IMR-90 (cell line): ENCODE measurements at regions not wholly inside any gene's neighbourhood (a gene's known extent, or its start where the extent isn't known, plus 50 kb on each side); places are given as distances from the start of the nearest gene placed in this dataset.

Source experiments
- ATAC-seq: fragments of 200-7000 bp; cut with Tn5 transposase; 2 replicates; pipeline ENCODE4 v1.9.1; 2020; ENCODE audit warnings: low read depth, mild to moderate bottlenecking, moderate library complexity
- BruUV-seq: library from RNA; stranded (reverse); fragments of 400-500 nt; replicated peaks from 2 replicates; lab custom pipeline; 2021; lab: Mats Ljungman, UMichigan
- CTCF ChIA-PET: fragments of 300-600 bp; formaldehyde crosslinking; extraction: SDS; loops from one replicate; lab custom pipeline; 2021; ENCODE audit warnings: antibody characterized with exemption; lab: Yijun Ruan, JAX
- POLR2A ChIA-PET: fragments of 300-600 bp; sonication (Branson Sonifier 250); formaldehyde crosslinking; loops from one replicate; lab custom pipeline; 2022; ENCODE audit warnings: antibody characterized with exemption; ENCODE audit not compliant: unreplicated experiment; lab: Charles Lee
- DNase-seq: peaks from one replicate; pipeline ENCODE4 v3.0.0; 2013
- H2AFZ ChIP-seq: replicated peaks from 2 replicates; pipeline ENCODE3; 2013; ENCODE audit warnings: low read length, mild to moderate bottlenecking; ENCODE audit not compliant: poor library complexity
- H2AK5ac ChIP-seq: 2 replicates; pipeline ENCODE4 v1.6.1; 2013; ENCODE audit warnings: low read depth, low read length, inconsistent platforms
- H2AK9ac ChIP-seq: replicated peaks from 2 replicates; pipeline ENCODE3; 2013; ENCODE audit warnings: mild to moderate bottlenecking, low read depth, low read length, moderate library complexity; ENCODE audit not compliant: poor library complexity
- H2BK120ac ChIP-seq: 2 replicates; pipeline ENCODE4 v1.6.1; 2013; ENCODE audit warnings: low read depth, low read length, inconsistent platforms
- H2BK15ac ChIP-seq: 3 replicates; pipeline ENCODE4 v1.6.1; 2013; ENCODE audit warnings: low read depth, low read length, inconsistent platforms
- H2BK20ac ChIP-seq: 2 replicates; pipeline ENCODE4 v1.6.1; 2013; ENCODE audit warnings: low read depth, mild to moderate bottlenecking, inconsistent platforms, low read length, moderate library complexity
- H2BK5ac ChIP-seq: 2 replicates; pipeline ENCODE4 v1.6.1; 2013; ENCODE audit warnings: mild to moderate bottlenecking, low read depth, low read length, inconsistent platforms; ENCODE audit not compliant: poor library complexity, severe bottlenecking
- H3K14ac ChIP-seq: replicated peaks from 2 replicates; pipeline ENCODE4 v1.6.1; 2013; ENCODE audit warnings: low read depth, low read length, inconsistent platforms
- H3K18ac ChIP-seq: 2 replicates; pipeline ENCODE4 v1.6.1; 2013; ENCODE audit warnings: low read depth, low read length, control low read depth
- H3K23ac ChIP-seq: 2 replicates; pipeline ENCODE4 v1.6.1; 2013; ENCODE audit warnings: low read depth, low read length, inconsistent platforms
- H3K27ac ChIP-seq: 2 replicates; pipeline ENCODE4 v1.5.1; 2013; ENCODE audit warnings: mild to moderate bottlenecking, control low read depth, low read length; ENCODE audit not compliant: insufficient read depth
- H3K27me3 ChIP-seq: 2 replicates; pipeline ENCODE4 v1.6.1; 2013; ENCODE audit warnings: low read length; ENCODE audit not compliant: control insufficient read depth, insufficient read depth
- H3K36me3 ChIP-seq: 2 replicates; pipeline ENCODE4 v1.6.1; 2013; ENCODE audit warnings: low read length, mixed read lengths; ENCODE audit not compliant: control insufficient read depth, insufficient read depth
- H3K4ac ChIP-seq: 2 replicates; pipeline ENCODE4 v1.6.1; 2013; ENCODE audit warnings: low read depth, low read length, inconsistent platforms
- H3K4me1 ChIP-seq: 2 replicates; pipeline ENCODE4 v1.6.1; 2013; ENCODE audit warnings: low read length, mixed read lengths; ENCODE audit not compliant: control insufficient read depth, insufficient read depth
- H3K4me2 ChIP-seq: 2 replicates; pipeline ENCODE4 v1.6.1; 2013; ENCODE audit warnings: low read depth, mild to moderate bottlenecking, control low read depth, low read length, moderate library complexity
- H3K4me3 ChIP-seq: 2 replicates; pipeline ENCODE4 v1.5.1; 2013; ENCODE audit warnings: low read depth, mild to moderate bottlenecking, control low read depth, low read length, moderate library complexity; ENCODE audit not compliant: insufficient read depth
- H3K56ac ChIP-seq: 2 replicates; pipeline ENCODE4 v1.6.1; 2013; ENCODE audit warnings: low read length, inconsistent platforms; ENCODE audit not compliant: insufficient read depth; ENCODE audit errors: extremely low read depth
- H3K79me1 ChIP-seq, 2 experiments: 2 replicates each; pipeline ENCODE4 v1.6.1; 2013; ENCODE audit warnings: low read length in 2 of 2, inconsistent platforms in 1 of 2, low read depth in 1 of 2
- H3K9ac ChIP-seq: 2 replicates; pipeline ENCODE4 v1.6.1; 2013; ENCODE audit warnings: low read depth, low read length, control low read depth
- H3K9me1 ChIP-seq: 2 replicates; pipeline ENCODE4 v1.6.1; 2013; ENCODE audit warnings: low read length, inconsistent platforms; ENCODE audit not compliant: insufficient read depth
- H3K9me3 ChIP-seq: 2 replicates; pipeline ENCODE4 v1.6.1; 2013; ENCODE audit warnings: low read length; ENCODE audit not compliant: control insufficient read depth, insufficient read depth
- H4K20me1 ChIP-seq: 2 replicates; pipeline ENCODE4 v1.6.1; 2013; ENCODE audit warnings: low read length, inconsistent platforms; ENCODE audit not compliant: insufficient read depth
- H4K5ac ChIP-seq: 2 replicates; pipeline ENCODE4 v1.6.1; 2013; ENCODE audit warnings: mild to moderate bottlenecking, low read depth, low read length, control low read depth
- H4K8ac ChIP-seq, 2 experiments: 2 replicates each; pipeline ENCODE4 v1.6.1; 2013; ENCODE audit warnings: low read depth in 2 of 2, low read length in 2 of 2, control low read depth in 1 of 2, inconsistent platforms in 1 of 2
- H4K91ac ChIP-seq: 2 replicates; pipeline ENCODE4 v1.6.1; 2013; ENCODE audit warnings: low read depth, low read length, inconsistent platforms; ENCODE audit not compliant: insufficient read depth
- FOS ChIP-seq: fragments of 150-350 bp; IDR thresholded peaks from 2 replicates; pipeline ENCODE4 v1.6.1; 2016; ENCODE audit warnings: low read depth, low read length
- MAFK ChIP-seq: IDR thresholded peaks from 2 replicates; pipeline ENCODE4 v1.6.1; 2012; ENCODE audit warnings: low read depth, low read length, improper control_type of control experiment
- MAZ ChIP-seq: IDR thresholded peaks from 2 replicates; pipeline ENCODE4 v1.6.1; 2012; ENCODE audit warnings: low read depth, mild to moderate bottlenecking, low read length, improper control_type of control experiment, moderate library complexity, borderline replicate concordance
- NFE2L2 ChIP-seq: fragments of 150-350 bp; IDR thresholded peaks from 2 replicates; pipeline ENCODE4 v1.6.1; 2016; ENCODE audit warnings: low read depth, mild to moderate bottlenecking, low read length
- POLR2A ChIP-seq: IDR thresholded peaks from 2 replicates; pipeline ENCODE4 v1.6.1; 2012; ENCODE audit warnings: mild to moderate bottlenecking, low read depth, low read length
- RAD21 ChIP-seq: IDR thresholded peaks from 2 replicates; pipeline ENCODE4 v1.6.1; 2012; ENCODE audit warnings: low read length, improper control_type of control experiment
- RCOR1 ChIP-seq: IDR thresholded peaks from 2 replicates; pipeline ENCODE4 v1.6.1; 2012; ENCODE audit warnings: mild to moderate bottlenecking, low read length, improper control_type of control experiment; ENCODE audit not compliant: insufficient replicate concordance
- RFX5 ChIP-seq: IDR thresholded peaks from 2 replicates; pipeline ENCODE4 v1.8.0; 2012; ENCODE audit warnings: low read depth, mild to moderate bottlenecking, low read length, moderate library complexity
- SMC3 ChIP-seq: fragments of 150-350 bp; IDR thresholded peaks from 2 replicates; pipeline ENCODE4 v1.6.1; 2016; ENCODE audit warnings: low read depth, mild to moderate bottlenecking, antibody characterized with exemption, low read length, moderate library complexity
- USF2 ChIP-seq: fragments of 150-350 bp; IDR thresholded peaks from 2 replicates; pipeline ENCODE4 v1.6.1; 2017; ENCODE audit warnings: mild to moderate bottlenecking, antibody characterized with exemption, low read length, low read depth
- WGBS, 2 experiments: methylation state at CpG; one replicate each; pipeline versions ENCODE4 v1.1.5 to v1.1.7; 2013; ENCODE audit warnings: missing lambda C conversion rate in 2 of 2; ENCODE audit not compliant: insufficient read length in 1 of 2; ENCODE audit errors: extremely low coverage in 2 of 2; 5-methylcytosine and 5-hydroxymethylcytosine counted together
- dilution Hi-C: fragments of 300-500 bp; cut with HindIII; formaldehyde crosslinking; loops from one replicate; pipeline ENCODE4 v1.14.3; 2018; ENCODE audit warnings: low sequenced_read_pairs; ENCODE audit not compliant: unreplicated experiment
- in situ Hi-C: fragments of 300-500 bp; cut with MboI; formaldehyde crosslinking; loops from 3 replicates; pipeline ENCODE4 v1.14.3; 2019; ENCODE audit warnings: low sequenced_read_pairs, inconsistent platforms, mixed read lengths
- intact Hi-C: fragments of 100-400 bp; cut with micrococcal nuclease; formaldehyde crosslinking; loops from 2 replicates; pipeline ENCODE4 v1.10.0; 2022

DNA sequence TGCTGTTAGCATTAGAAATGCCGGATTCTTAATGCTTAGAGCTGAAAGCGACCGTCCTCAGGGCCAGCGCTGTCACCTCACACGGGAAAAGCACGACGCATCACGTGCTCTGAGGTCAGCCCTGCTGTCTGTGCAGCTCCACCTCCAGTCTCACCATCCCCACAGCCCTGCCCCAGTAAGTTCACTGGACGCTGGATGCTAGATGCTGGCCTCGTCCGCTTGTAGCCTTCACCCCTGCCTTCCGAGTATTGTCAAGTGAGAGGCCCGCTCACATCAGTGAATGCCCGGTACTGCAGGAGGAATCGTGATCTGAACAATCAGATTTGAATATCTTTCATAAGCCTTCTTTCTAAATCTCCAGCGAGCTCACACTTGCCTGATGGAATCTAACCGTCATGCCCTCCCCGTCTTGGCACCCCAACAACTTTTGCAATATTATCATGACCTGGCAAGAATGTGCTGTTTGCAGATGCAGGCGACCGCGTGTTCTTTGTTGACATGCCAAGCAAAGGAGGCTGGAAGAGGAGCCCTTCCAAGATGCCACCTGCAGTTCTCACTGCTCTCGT is 64.9 kb downstream of the DLL1 start:
- Histone ChIP-seq H3K14ac (no peak overlapping the region), H3K27me3 (no peaks in the 10 kb centered on the region; the same call in 1 of the 2 replicates), H3K4me1 (no peaks in the 10 kb centered on the region), H3K4me3 (no peak overlapping the region), H2BK20ac (no peak overlapping the region), H4K8ac (no peak overlapping the region), H4K20me1 (no peaks in the 10 kb centered on the region; the same call in 1 of the 2 replicates), H4K5ac (no peak overlapping the region), H3K9ac (no peak overlapping the region), H3K4ac (no peak overlapping the region), H3K36me3 (no peaks in the 10 kb centered on the region), H4K91ac (no peak overlapping the region), H3K79me1 (no peaks in the 10 kb centered on the region), H2AK5ac (no peak overlapping the region), H3K23ac (no peak overlapping the region), H3K4me2 (no peak overlapping the region), H3K18ac (no peak overlapping the region), H3K27ac (no peak overlapping the region), H3K9me3 (no peaks in the 10 kb centered on the region), H3K9me1 (no peaks in the 10 kb centered on the region), H2AFZ (no peak overlapping the region), H3K56ac (no peak overlapping the region), H2AK9ac (no peak overlapping the region), H2BK15ac (no peak overlapping the region), H2BK5ac (no peak overlapping the region), H2BK120ac (no peak overlapping the region)
- BruUV-seq, result no TSS peak
- POLR2A ChIA-PET, result no interaction called here
- ATAC-seq, result no peak
- 82% methylated on average over 15 of the region's 22 CpGs; no CpG with 5 or more reads in 1 of the 2 experiments for WGBS, 2 experiments
- no peak for DNase-seq
- in situ Hi-C loops (no loop called here), dilution Hi-C loops (no loop called here), intact Hi-C loops (no loop called here)
- CTCF ChIA-PET, result no interaction called here
- TF ChIP-seq RAD21, result no peak
- no peak for TF ChIP-seq RFX5
- TF ChIP-seq MAFK, result no peak
- TF ChIP-seq SMC3, result no peak
- TF ChIP-seq POLR2A, result no peak
- no peak for TF ChIP-seq NFE2L2
- no peak for TF ChIP-seq MAZ
- no peak for TF ChIP-seq FOS
- TF ChIP-seq USF2, result no peak
- no peak for TF ChIP-seq RCOR1
